GM12878 (cell line): ENCODE measurements at regions not wholly inside any gene's neighbourhood (a gene's known extent, or its start where the extent isn't known, plus 50 kb on each side); places are given as distances from the start of the nearest gene placed in this dataset.

Experiments used
- ATAC-seq: fragments of 200-7000 bp; cut with Tn5 transposase; 3 replicates; pipeline ENCODE4 v1.9.1; 2020; ENCODE audit warnings: mild to moderate bottlenecking, moderate library complexity
- BruUV-seq: library from RNA; stranded (reverse); fragments of 400-500 nt; replicated peaks from 2 replicates; lab custom pipeline; 2021; lab: Mats Ljungman, UMichigan
- CTCF ChIA-PET: fragments of 300-600 bp; sonication (Branson Sonifier 250); formaldehyde crosslinking; extraction: SDS; loops from one replicate; lab custom pipeline; 2021; ENCODE audit warnings: inconsistent platforms; lab: Yijun Ruan, JAX
- POLR2A ChIA-PET: fragments of 350-600 bp; formaldehyde crosslinking; extraction: SDS; loops from one replicate; lab custom pipeline; 2021; ENCODE audit warnings: inconsistent platforms; lab: Charles Lee
- RAD21 ChIA-PET: fragments of 300-600 bp; sonication (Branson Sonifier 250); formaldehyde crosslinking; loops from one replicate; lab custom pipeline; 2023; ENCODE audit warnings: antibody characterized with exemption; ENCODE audit not compliant: unreplicated experiment; lab: Charles Lee
- SMC1A ChIA-PET: fragments of 300-600 bp; sonication (Branson Sonifier 250); formaldehyde crosslinking; loops from one replicate; lab custom pipeline; 2023; ENCODE audit not compliant: unreplicated experiment, uncharacterized antibody; lab: Charles Lee
- DNase-seq: peaks from one replicate; pipeline ENCODE4 v3.0.0-alpha.2; 2011; ENCODE audit warnings: low read depth, low spot score
- FAIRE-seq: peaks from 3 replicates; lab custom pipeline; 2011; peaks lifted over from hg19 to GRCh38; lab: Jason Lieb, UNC
- H2AFZ ChIP-seq: 2 replicates; pipeline ENCODE4 v1.6.0; 2011; ENCODE audit warnings: low read depth, low read length, control low read depth; ENCODE audit not compliant: control insufficient read depth
- H3K27ac ChIP-seq: 2 replicates; pipeline ENCODE4 v1.5.1; 2011; ENCODE audit warnings: control low read depth; ENCODE audit not compliant: control insufficient read depth, insufficient read depth
- H3K27me3 ChIP-seq, 2 experiments: replicated peaks in 1 of 2; 2 replicates each; pipeline versions ENCODE4 v1.6.0 to v1.6.1; 2011; ENCODE audit warnings: low read length in 1 of 2; ENCODE audit not compliant: control insufficient read depth in 2 of 2, insufficient read depth in 2 of 2
- H3K36me3 ChIP-seq, 2 experiments: 2 replicates each; pipeline ENCODE4 v1.5.1; 2011; ENCODE audit warnings: low read length in 1 of 2; ENCODE audit not compliant: control insufficient read depth in 2 of 2, insufficient read depth in 2 of 2
- H3K4me1 ChIP-seq: 2 replicates; pipeline ENCODE4 v1.6.1; 2011; ENCODE audit warnings: mild to moderate bottlenecking, low read length, moderate library complexity, mixed read lengths; ENCODE audit not compliant: control insufficient read depth, insufficient read depth
- H3K4me2 ChIP-seq: 2 replicates; pipeline ENCODE4 v1.6.0; 2011; ENCODE audit warnings: control low read depth; ENCODE audit not compliant: control insufficient read depth, insufficient read depth
- H3K4me3 ChIP-seq: fragments of 200-600 bp; sonication (generic); 2 replicates; pipeline ENCODE4 v1.5.1; 2016
- H3K79me2 ChIP-seq: 2 replicates; pipeline ENCODE4 v1.6.0; 2011; ENCODE audit warnings: low read length; ENCODE audit not compliant: control insufficient read depth, insufficient read depth
- H3K9ac ChIP-seq: 2 replicates; pipeline ENCODE4 v1.8.0; 2011; ENCODE audit warnings: low read length, control low read depth, mixed read lengths; ENCODE audit not compliant: control insufficient read depth, insufficient read depth
- H3K9me3 ChIP-seq: replicated peaks from 3 replicates; pipeline ENCODE4 v1.5.1; 2011; ENCODE audit warnings: mild to moderate bottlenecking, low read length; ENCODE audit not compliant: control insufficient read depth, insufficient read depth
- H4K20me1 ChIP-seq: 2 replicates; pipeline ENCODE4 v1.6.0; 2011; ENCODE audit not compliant: control insufficient read depth, insufficient read depth
- ATF3 ChIP-seq: IDR thresholded peaks from 2 replicates; pipeline ENCODE4 v1.6.1; 2011; ENCODE audit warnings: low read depth, mild to moderate bottlenecking, low read length, moderate library complexity, borderline replicate concordance; ENCODE audit errors: extremely low read depth
- BHLHE40 ChIP-seq, 2 experiments: fragments of 450-650 bp in 1 of 2; IDR thresholded peaks; 2 replicates each; pipeline ENCODE4 v1.6.1; 2011 to 2017; ENCODE audit warnings: low read depth in 2 of 2, borderline replicate concordance in 1 of 2, improper control_type of control experiment in 1 of 2, low read length in 1 of 2, mild to moderate bottlenecking in 1 of 2
- CHD2 ChIP-seq: IDR thresholded peaks from 2 replicates; pipeline ENCODE4 v1.6.1; 2011; ENCODE audit warnings: low read depth, low read length, improper control_type of control experiment, borderline replicate concordance
- CTCF ChIP-seq, 3 experiments: IDR thresholded peaks in 2 of 3; conservative IDR thresholded peaks in 1 of 3; 2 replicates each; pipeline ENCODE4 v1.5.1; 2011; ENCODE audit warnings: low read depth in 3 of 3, low read length in 3 of 3, mild to moderate bottlenecking in 3 of 3, control low read depth in 2 of 3, moderate library complexity in 2 of 3, inconsistent platforms in 1 of 3, mixed read lengths in 1 of 3; ENCODE audit not compliant: control insufficient read depth in 2 of 3, insufficient read depth in 1 of 3; ENCODE audit errors: extremely low read depth in 1 of 3
- JUND ChIP-seq: IDR thresholded peaks from 2 replicates; pipeline ENCODE4 v1.6.1; 2012; ENCODE audit warnings: low read depth, mild to moderate bottlenecking, low read length, improper control_type of control experiment, moderate library complexity
- MEF2A ChIP-seq: IDR thresholded peaks from 2 replicates; pipeline ENCODE4 v1.6.1; 2011; ENCODE audit warnings: low read depth, mild to moderate bottlenecking, low read length, moderate library complexity; ENCODE audit not compliant: insufficient read depth
- MYB ChIP-seq: fragments of 150-350 bp; IDR thresholded peaks from 2 replicates; pipeline ENCODE4 v1.6.1; 2014; ENCODE audit warnings: mild to moderate bottlenecking, low read depth, low read length, borderline replicate concordance
- NR2F1 ChIP-seq: fragments of 450-650 bp; conservative IDR thresholded peaks from 2 replicates; pipeline ENCODE4 v1.6.1; 2017; ENCODE audit warnings: mild to moderate bottlenecking
- PKNOX1 ChIP-seq: fragments of 450-650 bp; IDR thresholded peaks from 2 replicates; pipeline ENCODE4 v1.6.1; 2016; ENCODE audit warnings: mild to moderate bottlenecking
- PML ChIP-seq: IDR thresholded peaks from 2 replicates; pipeline ENCODE4 v1.6.1; 2012; ENCODE audit warnings: low read length, inconsistent platforms
- POU2F2 ChIP-seq: IDR thresholded peaks from 3 replicates; pipeline ENCODE4 v1.6.1; 2011; ENCODE audit warnings: low read depth, mild to moderate bottlenecking, low read length, borderline replicate concordance
- SUPT20H ChIP-seq: IDR thresholded peaks from 2 replicates; pipeline ENCODE4 v1.6.1; 2011; ENCODE audit warnings: low read depth, mild to moderate bottlenecking, low read length, moderate library complexity, borderline replicate concordance; ENCODE audit not compliant: control insufficient read depth
- TCF12 ChIP-seq: IDR thresholded peaks from 2 replicates; pipeline ENCODE4 v1.6.1; 2011; ENCODE audit warnings: low read depth, mild to moderate bottlenecking, low read length
- TCF3 ChIP-seq: IDR thresholded peaks from 2 replicates; pipeline ENCODE4 v1.6.1; 2012; ENCODE audit warnings: low read depth, mild to moderate bottlenecking, low read length, borderline replicate concordance; ENCODE audit not compliant: insufficient read depth
- USF1 ChIP-seq: IDR thresholded peaks from 2 replicates; pipeline ENCODE4 v1.6.1; 2011; ENCODE audit warnings: borderline replicate concordance, low read depth, mild to moderate bottlenecking, moderate library complexity, mixed read lengths, low read length; ENCODE audit not compliant: insufficient read depth; ENCODE audit errors: extremely low read length
- YBX1 ChIP-seq: fragments of 450-650 bp; IDR thresholded peaks from 2 replicates; pipeline ENCODE4 v1.6.1; 2016; ENCODE audit warnings: antibody characterized with exemption
- WGBS: methylation state at CpG from one replicate; pipeline ENCODE4 v1.1.6; 2016; ENCODE audit warnings: low lambda C conversion rate; ENCODE audit not compliant: insufficient replicate concordance, insufficient coverage; ENCODE audit errors: missing lambda C conversion rate; 5-methylcytosine and 5-hydroxymethylcytosine counted together
- in situ Hi-C: fragments of 300-500 bp; cut with MboI; formaldehyde crosslinking; loops from 9 replicates; pipeline ENCODE4 v1.14.3; 2018; ENCODE audit warnings: mixed read lengths
- intact Hi-C: fragments of 100-400 bp; cut with micrococcal nuclease; formaldehyde crosslinking; loops from one replicate; pipeline ENCODE4 v1.14.2; 2022; ENCODE audit not compliant: unreplicated experiment

GRCh38 chr13:31957772-31958171, 73.8 kb upstream of the FRY start (continued):
- TF ChIP-seq TCF12 (no peak), PML (no peak), ATF3 (no peak)

GRCh38 chr13:31962731-31963370, 68.7 kb upstream of the FRY start:
- ChIA-PET SMC1A (interaction anchor here (0.6 to 7.6 kb wide), 3 partner anchors 10 to 53 kb away, joined by 3 to 89 read pairs (median 6); no protein-coding TSS in a partner anchor), POLR2A (interaction anchor here (5.5 kb wide), 1 partner anchor 11 kb away, joined by 24 read pairs; no protein-coding TSS in a partner anchor), CTCF (interaction anchor here (1.0 to 3.2 kb wide), 7 partner anchors 9 to 53 kb away, joined by 3 to 14 read pairs (median 3); no protein-coding TSS in a partner anchor), RAD21 (interaction anchor here (0.8 to 2.5 kb wide), 3 partner anchors 11 to 53 kb away, joined by 3 to 15 read pairs (median 6); no protein-coding TSS in a partner anchor)
- Histone ChIP-seq H3K9ac (no peak overlapping the region), H2AFZ (no peak overlapping the region), H3K36me3 (no peaks in the 10 kb centered on the region), H3K4me2 (no peak overlapping the region), H4K20me1 (no peaks in the 10 kb centered on the region), H3K79me2 (no peaks in the 10 kb centered on the region), H3K9me3 (no peaks in the 10 kb centered on the region; the same call in 2 of the 3 replicates), H3K27me3 (no peaks in the 10 kb centered on the region), H3K4me1 (peaks cover 11% of the 10 kb centered on the region), H3K4me3 (no peak overlapping the region)
- FAIRE-seq (no peak), ATAC-seq (no peak)
- WGBS, result 90% methylated on average over 3 of the region's 3 CpGs
- no TSS peak for BruUV-seq
- in situ Hi-C loops, result no loop called here
- no peak for TF ChIP-seq CTCF (IDR thresholded peaks at IDR 0.05 in 2 of 3, conservative IDR thresholded peaks at IDR 0.05 in 1 of 3; ENCODE audit: control insufficient read depth in 2 of 3, extremely low read depth in 1 of 3, insufficient read depth in 1 of 3, low read depth in 3 of 3, low read length in 3 of 3)
- TF ChIP-seq NR2F1, result no peak
- TF ChIP-seq MEF2A, result no peak
- no peak for TF ChIP-seq POU2F2
- TF ChIP-seq YBX1, result no peak
- no peak for TF ChIP-seq PKNOX1
- no peak for TF ChIP-seq SUPT20H
- no peak for TF ChIP-seq TCF3
- TF ChIP-seq MYB, result no peak
- TF ChIP-seq CHD2, result no peak
- TF ChIP-seq USF1, result no peak
- no peak for TF ChIP-seq JUND
- TF ChIP-seq BHLHE40 (IDR thresholded peaks at IDR 0.05; ENCODE audit: borderline replicate concordance in 1 of 2, low read depth in 2 of 2, low read length in 1 of 2), result no peak
- TF ChIP-seq, all 136 proteins: peak for 0
- intact Hi-C loops, result no loop called here
- no peak overlapping the region for H3K27ac ChIP-seq
- DNase-seq, result no peak
